ENCODE measurements at regions not wholly inside any gene's neighbourhood (a gene's known extent, or its start where the extent isn't known, plus 50 kb on each side); places are given as distances from the start of the nearest gene placed in this dataset.
A peak's percentile ranks its signal among the peaks of the same experiment; 100 is the strongest.

GRCh38 chr12:4011597-4011996, 138.4 kb upstream of the PARP11 start (continued):
- TF ChIP-seq PHF8 (CRISPR knock-in tag; IDR thresholded peaks at IDR 0.05): no peak; the same call in 1 of the 2 replicates
- TF ChIP-seq REL (CRISPR knock-in tag; conservative IDR thresholded peaks at IDR 0.05): no peak
- TF ChIP-seq CREBL2 (CRISPR knock-in tag; IDR thresholded peaks at IDR 0.05; ENCODE audit: borderline replicate concordance): no peak
- no peak for TF ChIP-seq LCORL (IDR thresholded peaks at IDR 0.05)
- peak; percentile 81 for TF ChIP-seq LCORL (CRISPR knock-in tag; IDR thresholded peaks at IDR 0.05)
- no peak for TF ChIP-seq SP4 (CRISPR knock-in tag; IDR thresholded peaks at IDR 0.05)
- TF ChIP-seq REPIN1 (CRISPR knock-in tag; IDR thresholded peaks at IDR 0.05; ENCODE audit: borderline replicate concordance, low read depth): no peak; the same call in 1 of the 2 replicates
- peak; percentile 73 for TF ChIP-seq TCF7 (IDR thresholded peaks at IDR 0.05; ENCODE audit: low read depth)
- peak; percentile 98 for TF ChIP-seq GATAD2A (CRISPR knock-in tag; IDR thresholded peaks at IDR 0.05)
- TF ChIP-seq SP5 (CRISPR knock-in tag; IDR thresholded peaks at IDR 0.05; ENCODE audit: borderline replicate concordance, low read depth): peak; percentile 70
- TF ChIP-seq MBD4 (IDR thresholded peaks at IDR 0.05; ENCODE audit: borderline replicate concordance, low read length): no peak
- no peak for TF ChIP-seq SAFB2 (CRISPR knock-in tag; IDR thresholded peaks at IDR 0.05; ENCODE audit: borderline replicate concordance, low read depth)
- no peak for TF ChIP-seq RNF2 (conservative IDR thresholded peaks at IDR 0.05; ENCODE audit: low read depth)
- no peak for TF ChIP-seq ZSCAN5A (CRISPR knock-in tag; IDR thresholded peaks at IDR 0.05; ENCODE audit: borderline replicate concordance)
- TF ChIP-seq SOX13 (IDR thresholded peaks at IDR 0.05): 0 out of 2 replicates have a peak, but pooled peaks have one; percentile 44
- peak in 1 of 2 experiments; percentile 87; a peak in 2 of 4 replicates for TF ChIP-seq SOX13 (CRISPR knock-in tag; conservative IDR thresholded peaks at IDR 0.05 in 1 of 2, IDR thresholded peaks at IDR 0.05 in 1 of 2)
- no peak for TF ChIP-seq ZNF253 (CRISPR knock-in tag; IDR thresholded peaks at IDR 0.05; ENCODE audit: borderline replicate concordance)
- TF ChIP-seq HOXA7 (CRISPR knock-in tag; IDR thresholded peaks at IDR 0.05): no peak
- no peak; the same call in 1 of the 2 replicates for TF ChIP-seq ZBTB10 (CRISPR knock-in tag; IDR thresholded peaks at IDR 0.05; ENCODE audit: borderline replicate concordance)
- TF ChIP-seq AKAP8 (CRISPR knock-in tag; IDR thresholded peaks at IDR 0.05): peak; percentile 70; the same call in 1 of the 2 replicates
- no peak for TF ChIP-seq ZNF597 (CRISPR knock-in tag; IDR thresholded peaks at IDR 0.05)
- TF ChIP-seq IRF2 (CRISPR knock-in tag; IDR thresholded peaks at IDR 0.05): peak; percentile 88; the same call in 1 of the 2 replicates
- TF ChIP-seq ZNF691 (CRISPR knock-in tag; IDR thresholded peaks at IDR 0.05; ENCODE audit: borderline replicate concordance, low read depth): peak; percentile 77; the same call in 1 of the 2 replicates
- no peak for TF ChIP-seq E2F1 (CRISPR knock-in tag; IDR thresholded peaks at IDR 0.05)
